NCI-H128 (cell line): ENCODE measurements at regions not wholly inside any gene's neighbourhood (a gene's known extent, or its start where the extent isn't known, plus 50 kb on each side); places are given as distances from the start of the nearest gene placed in this dataset.

Experiments
- DNase-seq: peaks from one replicate; lab custom pipeline; 2025; ENCODE audit not compliant: unreplicated experiment; lab: John Stamatoyannopoulos, UW

GRCh38 chr6:8574311-8574710 is 139.0 kb upstream of the SLC35B3 start:
- no peak for DNase-seq

DNA sequence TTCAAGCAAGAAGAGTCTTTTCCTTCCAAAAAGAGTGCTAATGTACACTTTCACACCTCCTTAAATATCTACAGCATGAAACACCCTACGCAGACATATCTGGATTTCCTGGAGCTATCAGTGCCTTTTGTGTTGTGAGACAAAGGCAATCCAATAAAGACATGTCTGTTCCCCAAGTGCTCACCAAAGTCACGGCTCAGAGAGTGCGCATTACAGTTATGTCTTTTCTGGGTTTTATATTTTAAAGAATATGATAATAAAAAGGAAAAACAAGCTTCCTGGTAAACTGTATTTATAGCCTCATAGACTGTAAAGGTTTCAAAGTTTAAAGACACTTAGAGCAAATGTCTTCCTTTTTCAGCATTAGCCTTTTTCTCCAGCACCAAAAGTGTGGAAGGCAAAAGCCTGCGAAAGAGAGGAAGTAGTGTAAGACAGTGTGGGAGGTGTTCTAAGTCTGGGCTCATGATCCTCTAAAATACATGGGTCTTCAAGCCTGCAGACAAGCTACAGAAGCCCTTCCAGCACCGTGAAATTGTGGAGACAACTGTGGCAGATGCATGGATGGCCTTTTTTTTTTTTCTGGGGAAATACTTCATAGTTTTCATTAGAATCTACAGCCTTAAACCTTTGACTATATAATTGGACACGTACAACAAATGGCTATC is 135.0 kb upstream of the SLC35B3 start:
- no peak for DNase-seq

DNA sequence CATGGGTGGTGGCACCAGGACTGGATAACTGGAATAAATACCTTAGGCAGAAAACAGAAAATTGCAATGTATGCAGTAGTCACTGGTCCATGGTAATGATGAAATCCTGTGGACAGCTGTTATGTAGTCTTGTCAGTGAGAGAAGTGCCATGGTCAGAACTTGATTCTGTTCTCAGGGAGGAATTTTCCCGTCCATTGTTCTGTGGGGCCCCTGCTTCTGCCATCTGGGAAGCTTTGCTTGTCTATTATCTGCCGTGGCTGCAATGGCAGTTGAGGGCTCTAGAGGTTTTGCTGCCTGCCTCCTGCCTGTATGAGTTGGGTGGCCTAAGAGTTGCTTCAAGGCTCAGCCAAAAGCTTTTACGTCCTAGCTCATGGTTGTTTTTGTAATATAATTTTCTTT is 126.8 kb upstream of the SLC35B3 start:
- no peak for DNase-seq

DNA sequence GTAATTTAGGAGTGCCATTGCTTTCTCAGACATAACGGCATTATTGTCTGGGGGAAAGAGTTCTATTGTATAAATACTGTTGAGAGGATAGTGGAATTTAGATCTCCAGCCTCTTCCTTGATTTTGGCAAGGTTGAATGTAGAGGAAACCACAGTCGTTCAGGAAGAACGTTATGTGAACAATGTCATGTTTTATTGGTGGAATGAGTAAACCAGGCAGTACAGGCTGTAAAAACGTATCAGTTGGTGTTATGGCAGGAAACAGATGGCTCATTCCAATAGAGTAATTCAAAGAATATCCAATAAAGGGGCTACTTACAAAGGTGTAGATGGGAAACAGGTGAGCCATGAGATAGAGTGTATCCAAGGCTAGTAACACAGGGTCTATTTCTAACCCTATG is 123.6 kb upstream of the SLC35B3 start:
- DNase-seq, result no peak

DNA sequence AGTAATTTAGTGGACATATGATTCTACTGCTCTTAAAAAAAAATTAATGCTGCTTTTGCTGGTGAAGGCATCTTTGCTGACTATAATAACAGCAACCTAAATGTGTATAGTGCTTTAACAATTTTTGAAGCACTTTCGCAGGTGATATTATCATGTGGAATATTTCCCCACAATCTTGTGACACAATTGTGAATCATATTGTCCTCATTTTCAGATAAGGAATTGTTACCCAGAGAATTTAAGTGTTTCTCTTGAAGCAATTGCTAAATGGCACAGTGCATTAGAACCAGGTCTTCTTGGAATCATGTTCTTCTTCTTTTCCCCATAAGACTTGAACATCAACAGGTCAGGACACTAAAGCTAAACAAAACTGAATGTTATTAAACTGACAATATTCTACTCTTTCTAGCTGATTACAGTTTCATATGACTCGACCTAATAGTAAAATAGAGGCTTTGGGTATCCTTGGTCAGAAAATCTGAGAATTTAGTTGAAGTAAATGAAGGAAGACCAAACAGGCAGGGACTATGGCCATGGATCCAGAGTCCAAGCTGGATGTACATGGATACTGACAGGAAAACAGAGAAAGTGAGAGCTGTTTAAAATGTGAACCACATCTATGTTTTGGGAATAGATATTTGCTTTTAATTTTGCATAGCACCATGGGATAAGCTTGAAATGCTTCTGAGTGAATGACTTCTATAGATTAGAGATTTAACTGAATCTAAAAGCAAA is 121.8 kb upstream of the SLC35B3 start:
- DNase-seq, result no peak

GRCh38 chr6:8556370-8557013 is 121.1 kb upstream of the SLC35B3 start:
- DNase-seq, result peak; percentile 8

DNA sequence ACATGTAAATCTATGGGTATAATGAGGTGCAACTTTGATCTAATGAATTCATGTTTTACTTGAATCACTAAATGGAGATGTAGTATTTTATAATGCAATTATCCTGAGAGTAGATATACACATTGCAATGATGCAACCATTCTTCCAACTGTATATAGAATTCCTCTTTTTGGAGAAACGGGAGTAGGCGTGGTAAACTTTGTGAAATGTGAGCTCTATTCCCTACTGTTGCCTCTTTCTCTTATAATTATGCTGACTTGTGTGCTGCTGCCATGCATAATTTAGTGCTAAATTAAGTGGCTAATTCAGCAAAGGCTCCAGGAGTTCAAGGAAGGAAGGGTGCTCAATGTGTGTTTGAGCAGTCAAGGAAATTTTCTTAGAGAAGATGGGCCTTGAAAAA is 116.6 kb upstream of the SLC35B3 start:
- no peak for DNase-seq

DNA sequence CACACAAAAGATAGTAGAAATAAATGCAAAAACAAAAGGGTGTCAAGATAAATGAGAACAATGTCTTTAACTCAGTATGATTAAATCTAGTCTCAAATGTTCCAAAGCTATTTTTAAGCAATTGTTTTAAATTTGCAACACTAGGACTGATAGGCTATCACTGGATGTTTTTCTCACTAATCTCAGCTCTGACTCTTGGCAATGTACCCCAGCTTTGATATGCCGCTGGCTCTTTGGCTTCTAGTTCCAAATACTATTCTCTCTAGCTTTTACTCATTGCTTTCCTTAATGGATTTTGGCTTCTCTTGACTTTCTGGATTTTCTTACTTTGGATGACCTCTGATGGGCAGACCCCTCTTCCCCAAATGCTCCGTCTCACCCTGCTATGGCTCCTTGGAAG is 116.0 kb upstream of the SLC35B3 start:
- DNase-seq, result no peak

DNA sequence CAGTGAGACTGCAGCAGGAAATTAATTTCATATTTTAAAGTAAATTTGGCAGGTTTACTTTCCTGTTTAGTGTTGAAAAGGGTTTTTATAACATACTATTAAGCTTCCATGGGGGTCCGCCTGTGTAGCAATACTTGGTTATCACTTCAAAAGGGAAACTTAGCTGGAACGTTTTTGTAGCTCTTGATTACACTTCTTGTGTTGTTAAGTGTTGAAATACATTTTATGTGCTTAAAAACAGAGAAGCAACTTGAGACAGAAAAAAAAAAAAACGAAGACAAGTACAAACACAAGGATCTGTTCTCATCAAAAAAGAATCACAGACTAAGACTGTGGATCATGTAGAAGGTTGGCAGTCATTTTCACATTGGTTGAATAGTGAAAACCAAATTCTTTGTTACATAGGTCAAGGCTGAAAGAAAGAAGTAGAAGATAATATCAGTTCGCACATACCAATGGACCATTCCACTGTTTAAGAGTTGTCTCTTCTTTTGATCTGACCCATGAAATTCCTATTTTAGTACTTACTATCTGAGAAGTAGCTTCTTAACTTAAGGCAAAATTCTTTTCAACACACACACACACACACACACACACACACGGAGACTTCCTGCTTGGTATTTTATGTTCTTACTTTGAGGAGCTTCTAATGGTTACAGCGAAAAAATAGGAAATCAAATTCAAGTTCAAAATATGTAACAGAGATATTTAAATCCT is 113.9 kb upstream of the SLC35B3 start:
- no peak for DNase-seq

- DNase-seq, result no peak
Observed at GRCh38 chr6:8546496-8546895, 111.2 kb upstream of the SLC35B3 start.

- no peak for DNase-seq
Observed at GRCh38 chr6:8545336-8545735, 110.0 kb upstream of the SLC35B3 start.

- DNase-seq, result no peak
Observed at GRCh38 chr6:8543714-8544113, 108.4 kb upstream of the SLC35B3 start.

- no peak for DNase-seq
Observed at GRCh38 chr6:8539453-8539852, 104.1 kb upstream of the SLC35B3 start.

DNA sequence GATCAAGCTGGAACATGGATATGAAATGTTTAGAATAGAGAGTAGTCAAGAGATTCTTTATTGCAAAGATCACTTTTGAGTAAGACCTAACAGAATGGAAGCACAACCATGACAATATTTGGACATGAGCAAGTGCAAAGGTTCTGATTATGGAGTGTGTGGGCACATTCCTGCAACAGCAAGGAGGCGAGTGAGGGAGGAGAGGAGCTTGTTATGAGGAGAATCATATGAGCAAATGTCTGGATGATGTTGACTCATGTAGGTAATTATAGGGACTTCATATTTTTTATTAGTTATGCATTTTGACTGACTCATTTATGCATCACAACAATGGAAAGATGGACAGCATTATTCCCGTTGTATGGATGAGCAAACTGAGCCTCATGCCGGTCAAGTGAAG is 100.8 kb upstream of the SLC35B3 start:
- no peak for DNase-seq

DNA sequence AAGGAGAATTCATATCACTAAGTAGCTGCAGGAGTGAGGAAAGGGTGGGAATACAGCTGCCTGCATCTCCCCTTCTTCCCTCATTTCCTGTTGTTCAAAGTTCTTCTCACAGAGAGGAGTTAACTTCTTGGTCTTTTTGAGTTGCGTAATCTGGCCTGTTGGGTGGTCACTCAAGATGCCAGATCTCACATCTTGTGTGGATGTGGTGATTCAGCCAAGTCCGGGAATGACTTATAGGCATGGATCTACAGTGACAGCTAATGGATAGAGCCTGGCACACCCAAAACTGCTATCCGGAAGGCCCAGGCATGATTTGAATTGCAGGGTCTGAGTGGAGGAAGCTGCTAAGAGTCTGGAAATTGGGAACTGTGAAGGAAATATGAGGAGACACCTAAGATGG is 100.2 kb upstream of the SLC35B3 start:
- DNase-seq, result no peak

DNA sequence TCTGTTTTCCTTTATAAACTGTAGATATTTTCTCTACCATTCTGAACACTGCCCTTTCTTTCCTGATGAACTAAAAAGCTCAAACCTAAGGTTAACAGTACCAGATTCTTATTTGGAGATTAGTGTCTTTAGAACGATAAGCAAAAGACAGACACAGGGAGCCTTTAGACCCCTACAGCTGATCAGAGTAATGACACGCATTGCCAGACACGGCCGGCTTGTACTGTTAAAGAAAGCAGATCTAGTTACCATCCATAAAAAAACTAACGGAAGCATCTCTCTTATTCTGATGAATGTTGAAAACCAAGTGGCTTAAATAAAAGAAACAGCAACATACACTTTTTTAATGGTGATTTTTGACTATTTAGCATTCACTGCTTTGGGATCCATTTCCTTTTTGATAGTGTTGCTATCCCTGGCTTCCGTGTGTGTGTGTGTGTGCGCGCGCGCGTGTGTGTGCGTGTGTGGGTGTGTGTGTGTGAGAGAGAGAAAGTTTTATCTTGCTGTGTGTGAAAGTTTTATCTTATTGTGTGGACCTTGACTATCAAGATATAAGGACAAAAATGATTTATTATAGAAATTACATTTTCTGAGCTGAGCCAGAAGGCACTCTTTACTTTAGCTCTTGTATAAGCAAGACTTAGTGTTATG is 95.6 kb upstream of the SLC35B3 start:
- no peak for DNase-seq

DNA sequence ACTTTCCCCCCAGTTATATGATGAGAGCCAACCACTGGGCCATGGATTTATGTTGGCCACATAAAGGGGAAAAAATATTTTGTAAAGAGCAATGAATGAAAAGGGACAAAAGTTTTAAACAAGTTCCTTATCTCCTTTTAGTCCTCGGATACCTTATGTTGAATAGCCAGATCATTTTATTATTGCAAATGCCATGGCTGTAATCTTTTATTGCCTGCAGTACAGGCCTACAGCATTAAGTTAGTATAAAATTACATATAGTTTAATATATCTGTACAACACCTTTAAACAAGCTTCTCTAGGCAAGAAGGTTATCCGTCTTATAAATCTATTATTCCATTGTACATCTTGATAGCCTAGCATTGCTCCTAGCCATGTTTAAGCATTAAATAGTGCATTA is 93.9 kb upstream of the SLC35B3 start:
- DNase-seq, result no peak

GRCh38 chr6:8527818-8528217 is 92.5 kb upstream of the SLC35B3 start:
- DNase-seq, result no peak

DNA sequence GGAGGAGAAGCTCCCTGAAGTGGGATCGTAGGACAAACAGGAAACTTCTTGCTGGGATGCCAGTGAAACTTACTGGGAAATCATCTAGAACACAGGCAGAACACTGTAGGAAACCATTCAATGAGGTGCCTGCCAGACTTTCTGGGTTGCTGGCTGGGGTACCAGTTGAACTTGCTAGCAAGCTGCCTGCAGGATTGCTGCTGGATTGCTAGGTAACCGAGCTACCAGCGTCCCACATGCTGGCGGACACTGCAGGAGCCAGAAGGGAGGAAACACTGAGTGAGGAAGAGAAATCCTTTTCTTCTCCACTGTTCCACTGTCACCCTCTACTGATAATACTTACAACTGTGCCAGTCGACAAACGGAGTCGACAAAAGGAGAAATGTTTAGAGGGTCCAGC is 91.3 kb upstream of the SLC35B3 start:
- no peak for DNase-seq

DNA sequence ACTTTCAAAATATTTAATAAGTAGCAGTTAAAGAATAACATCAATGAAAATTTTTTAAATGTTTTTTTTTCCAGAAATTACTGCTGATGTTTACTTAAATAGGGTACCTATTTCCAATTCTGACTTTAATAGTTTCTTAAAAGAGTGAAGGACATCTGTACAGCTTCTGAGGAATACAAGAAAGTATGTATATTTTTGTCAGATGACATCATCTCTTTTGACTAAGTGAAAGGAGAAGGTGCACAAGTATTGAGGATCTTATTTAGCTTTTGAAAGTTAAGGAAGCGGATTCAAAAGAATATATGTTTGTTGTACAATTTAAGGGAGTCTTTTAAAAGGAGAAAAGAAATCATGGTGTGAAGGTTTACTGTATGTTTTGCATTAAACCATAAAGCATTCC is 90.0 kb upstream of the SLC35B3 start:
- no peak for DNase-seq

DNA sequence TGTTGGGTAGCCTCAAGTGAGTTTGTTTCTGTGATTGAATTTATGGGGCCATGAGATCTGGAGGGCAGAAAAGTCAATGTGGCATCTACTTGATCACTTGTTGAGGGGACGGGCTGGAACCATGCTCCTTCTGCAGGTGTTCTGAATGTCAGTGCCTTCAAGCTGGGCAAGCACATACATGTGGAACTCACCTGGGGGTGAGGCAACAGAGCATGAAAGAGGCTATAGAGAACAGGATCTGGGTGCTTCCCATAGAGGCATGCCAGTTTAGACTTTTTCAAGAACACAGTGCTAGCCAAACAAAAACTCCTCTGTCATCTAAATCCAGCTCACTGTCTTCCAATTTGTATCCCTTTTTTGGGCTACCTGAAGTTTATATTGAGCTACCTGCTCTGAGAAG is 77.8 kb upstream of the SLC35B3 start:
- DNase-seq, result no peak
